WTC11 (cell line): ENCODE measurements at regions not wholly inside any gene's neighbourhood (a gene's known extent, or its start where the extent isn't known, plus 50 kb on each side); places are given as distances from the start of the nearest gene placed in this dataset.

Source experiments
- CTCF ChIP-seq: fragments of 200-600 bp; IDR thresholded peaks from 2 replicates; pipeline ENCODE4 v1.8.0; 2022; ENCODE audit warnings: antibody characterized with exemption
- E2F4 ChIP-seq: sonication (generic); formaldehyde crosslinking; IDR thresholded peaks from 2 replicates; pipeline ENCODE4 v1.8.1; 2022; ENCODE audit warnings: low read depth, mild to moderate bottlenecking, moderate library complexity, missing genetic modification reagents, borderline replicate concordance
- USF1 ChIP-seq: sonication (generic); formaldehyde crosslinking; IDR thresholded peaks from 2 replicates; pipeline ENCODE4 v1.8.0; 2022; ENCODE audit warnings: mild to moderate bottlenecking, missing genetic modification reagents
- ZSCAN18 ChIP-seq: fragments of 250-450 bp; sonication (Bioruptor Pico); IDR thresholded peaks from 2 replicates; pipeline ENCODE4 v2.1.2; 2022; ENCODE audit warnings: mild to moderate bottlenecking, moderate library complexity

- TF ChIP-seq ZSCAN18 (CRISPR knock-in tag) (no peak), CTCF (no peak), USF1 (no peak), E2F4 (CRISPR knock-in tag) (no peak)
Observed at GRCh38 chr2:41379496-41380221, 668.2 kb upstream of the PKDCC start.
